Activated CD8-positive, alpha-beta T cell treated with anti-CD3 and anti-CD28 coated beads, Interleukin-2, amount 10 ng/mL, durations not matched to agents 7 days and 5 days (primary cell): ENCODE measurements at regions not wholly inside any gene's neighbourhood (a gene's known extent, or its start where the extent isn't known, plus 50 kb on each side); places are given as distances from the start of the nearest gene placed in this dataset.

ENCODE experiments used
- ATAC-seq: fragments of 150-1000 bp; cut with Tn5 transposase; one replicate; pipeline ENCODE4 v1.10.0; 2021; ENCODE audit warnings: moderate library complexity
- CTCF ChIA-PET: fragments of 350-600 bp; sonication (Branson Sonifier 250); formaldehyde crosslinking; loops from one replicate; lab custom pipeline; 2021; ENCODE audit warnings: antibody characterized with exemption; lab: Charles Lee
- POLR2A ChIA-PET: fragments of 350-600 bp; sonication (Branson Sonifier 250); formaldehyde crosslinking; loops from one replicate; lab custom pipeline; 2021; ENCODE audit warnings: antibody characterized with exemption; lab: Charles Lee
- DNase-seq: peaks from one replicate; pipeline ENCODE4 v3.0.0-alpha.2; 2020
- H3K27ac Mint-ChIP-seq: one replicate; pipeline ENCODE4 v1.8.0; 2021; ENCODE audit warnings: mild to moderate bottlenecking, mixed read lengths
- H3K27me3 Mint-ChIP-seq: one replicate; pipeline ENCODE4 v1.8.0; 2021; ENCODE audit warnings: low read depth, mixed read lengths
- H3K36me3 Mint-ChIP-seq: one replicate; pipeline ENCODE4 v1.8.0; 2021; ENCODE audit warnings: low read depth, mixed read lengths
- H3K4me1 Mint-ChIP-seq: one replicate; pipeline ENCODE4 v1.8.0; 2021; ENCODE audit warnings: low read depth, mixed read lengths
- H3K4me3 Mint-ChIP-seq: one replicate; pipeline ENCODE4 v1.8.0; 2021; ENCODE audit warnings: mild to moderate bottlenecking, mixed read lengths
- H3K9me3 Mint-ChIP-seq: one replicate; pipeline ENCODE4 v1.8.0; 2022; ENCODE audit warnings: mixed read lengths; ENCODE audit not compliant: insufficient read depth

GRCh38 chr11:129313541-129314297 is 61.9 kb upstream of the BARX2 start:
- no peaks in the 10 kb centered on the region for H3K36me3 Mint-ChIP-seq

GRCh38 chr11:129312730-129313503 is 62.7 kb upstream of the BARX2 start:
- Mint-ChIP-seq H3K9me3 (no peaks in the 10 kb centered on the region), H3K36me3 (no peaks in the 10 kb centered on the region), H3K4me1 (no peaks in the 10 kb centered on the region), H3K27me3 (no peaks in the 10 kb centered on the region), H3K27ac (no peak overlapping the region), H3K4me3 (no peak overlapping the region)
- DNase-seq (no peak), ATAC-seq (no peak)
- ChIA-PET POLR2A (no interaction called here), CTCF (no interaction called here)

More at GRCh38 chr11:129313541-129314297, 61.9 kb upstream of the BARX2 start:
- Mint-ChIP-seq H3K27me3 (no peaks in the 10 kb centered on the region), H3K27ac (no peak overlapping the region), H3K9me3 (no peaks in the 10 kb centered on the region), H3K4me1 (no peaks in the 10 kb centered on the region), H3K4me3 (no peak overlapping the region)
- DNase-seq (no peak), ATAC-seq (no peak)
- ChIA-PET CTCF (no interaction called here), POLR2A (no interaction called here)

DNA sequence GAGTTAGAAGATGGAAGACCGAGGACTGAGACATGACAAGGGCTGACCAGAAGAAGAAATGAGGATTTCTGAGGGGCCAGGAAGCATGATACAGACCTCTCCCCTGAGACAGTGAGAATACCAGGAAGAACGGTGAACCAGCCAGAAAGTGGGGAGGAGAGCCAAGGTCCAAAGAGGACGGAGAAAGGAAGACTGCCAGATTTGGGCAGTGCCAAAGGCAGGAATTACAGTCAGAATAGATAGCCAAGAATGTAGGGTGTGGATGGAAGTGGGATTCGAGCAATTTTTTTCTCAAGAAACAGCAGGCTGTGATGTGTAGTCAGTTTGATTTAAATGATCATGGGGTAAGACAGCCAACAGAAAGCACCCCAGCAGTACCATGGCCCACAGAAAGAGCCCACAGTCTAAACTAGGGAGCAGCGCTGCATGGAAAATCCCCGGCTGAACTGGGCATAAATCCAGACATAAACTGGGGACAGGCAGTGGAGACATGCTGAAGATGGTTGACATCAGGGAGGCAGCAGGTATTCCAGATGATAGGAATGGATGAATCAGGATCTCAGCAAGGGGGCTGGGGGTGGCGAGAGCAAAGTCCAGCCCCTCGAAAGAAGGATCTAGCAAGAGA is 67.3 kb upstream of the BARX2 start:
- Mint-ChIP-seq H3K9me3 (no peaks in the 10 kb centered on the region), H3K27ac (no peak overlapping the region), H3K4me3 (no peak overlapping the region), H3K36me3 (no peaks in the 10 kb centered on the region), H3K4me1 (no peaks in the 10 kb centered on the region), H3K27me3 (no peaks in the 10 kb centered on the region)
- ATAC-seq (no peak), DNase-seq (no peak)
- CTCF ChIA-PET, result no interaction called here
- POLR2A ChIA-PET, result no interaction called here

DNA sequence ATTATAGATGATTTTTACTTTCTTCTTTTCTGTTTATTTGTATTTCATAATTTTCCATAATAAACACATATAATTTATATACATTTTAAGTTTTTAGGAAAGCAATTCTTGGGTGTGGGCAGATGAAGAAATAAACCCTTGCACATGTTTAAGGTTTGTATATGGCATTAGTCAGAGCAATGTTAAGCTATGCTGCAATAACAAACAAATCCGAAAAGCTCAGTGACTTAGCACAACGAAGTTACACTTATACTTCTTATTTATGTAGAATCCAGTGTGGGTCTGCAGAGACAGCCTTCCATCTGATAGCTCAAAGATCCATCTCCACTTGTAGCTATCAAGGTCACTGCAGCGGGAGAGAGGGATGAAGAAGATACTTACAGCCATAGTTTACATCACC is 68.5 kb upstream of the BARX2 start:
- ATAC-seq, result no peak
- ChIA-PET CTCF (no interaction called here), POLR2A (no interaction called here)
- no peaks in the 10 kb centered on the region for H3K4me1 Mint-ChIP-seq
- no peaks in the 10 kb centered on the region for H3K27me3 Mint-ChIP-seq
- H3K36me3 Mint-ChIP-seq, result no peaks in the 10 kb centered on the region
- no peak for DNase-seq
- no peaks in the 10 kb centered on the region for H3K9me3 Mint-ChIP-seq
- H3K4me3 Mint-ChIP-seq, result no peak overlapping the region
- no peak overlapping the region for H3K27ac Mint-ChIP-seq

DNA sequence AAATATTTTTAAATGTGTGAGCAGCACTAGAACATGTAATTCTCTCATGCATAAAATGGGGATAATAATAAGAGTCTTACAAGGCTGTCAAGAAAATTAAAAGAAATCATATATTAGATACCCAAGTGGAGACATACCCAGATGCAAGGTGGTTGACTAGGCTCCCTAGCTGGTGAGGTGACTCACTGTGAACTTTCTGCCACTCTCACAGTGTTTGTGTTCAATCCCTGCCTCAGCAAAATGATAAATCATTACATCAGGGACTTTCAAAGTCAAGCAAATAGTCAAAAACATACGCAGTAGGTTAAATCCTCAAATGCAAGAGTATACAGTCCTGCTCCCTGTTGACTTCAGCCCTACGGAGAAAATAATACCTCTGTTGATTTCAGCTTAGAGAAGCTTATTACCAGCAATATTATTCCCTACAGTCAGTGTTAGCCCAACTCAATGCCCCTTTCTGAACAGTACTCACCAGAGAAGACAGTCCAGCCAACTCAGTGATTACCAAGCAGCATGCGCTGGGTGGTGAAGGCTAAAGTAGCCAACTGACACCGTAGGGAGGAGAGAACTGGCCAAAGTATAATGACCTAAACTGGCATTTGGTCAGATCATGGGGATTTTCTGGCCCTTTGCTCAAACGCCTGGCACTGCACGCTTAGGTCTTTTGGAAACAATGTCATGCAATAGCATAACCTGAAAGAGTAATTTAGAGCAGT is 73.1 kb upstream of the BARX2 start:
- no peaks in the 10 kb centered on the region for H3K9me3 Mint-ChIP-seq
- DNase-seq (no peak), ATAC-seq (no peak)
- ChIA-PET CTCF (no interaction called here), POLR2A (no interaction called here)
- no peaks in the 10 kb centered on the region for H3K27me3 Mint-ChIP-seq
- H3K4me3 Mint-ChIP-seq, result no peak overlapping the region
- no peak overlapping the region for H3K27ac Mint-ChIP-seq
- no peaks in the 10 kb centered on the region for H3K4me1 Mint-ChIP-seq
- H3K36me3 Mint-ChIP-seq, result no peaks in the 10 kb centered on the region

- DNase-seq (no peak), ATAC-seq (no peak)
- no peaks in the 10 kb centered on the region for H3K4me1 Mint-ChIP-seq
- ChIA-PET POLR2A (no interaction called here), CTCF (no interaction called here)
- no peak overlapping the region for H3K4me3 Mint-ChIP-seq
- no peaks in the 10 kb centered on the region for H3K27me3 Mint-ChIP-seq
- H3K27ac Mint-ChIP-seq, result no peak overlapping the region
- H3K36me3 Mint-ChIP-seq, result no peaks in the 10 kb centered on the region
- H3K9me3 Mint-ChIP-seq, result no peaks in the 10 kb centered on the region
Measured at GRCh38 chr11:129300099-129300498, 75.5 kb upstream of the BARX2 start.

DNA sequence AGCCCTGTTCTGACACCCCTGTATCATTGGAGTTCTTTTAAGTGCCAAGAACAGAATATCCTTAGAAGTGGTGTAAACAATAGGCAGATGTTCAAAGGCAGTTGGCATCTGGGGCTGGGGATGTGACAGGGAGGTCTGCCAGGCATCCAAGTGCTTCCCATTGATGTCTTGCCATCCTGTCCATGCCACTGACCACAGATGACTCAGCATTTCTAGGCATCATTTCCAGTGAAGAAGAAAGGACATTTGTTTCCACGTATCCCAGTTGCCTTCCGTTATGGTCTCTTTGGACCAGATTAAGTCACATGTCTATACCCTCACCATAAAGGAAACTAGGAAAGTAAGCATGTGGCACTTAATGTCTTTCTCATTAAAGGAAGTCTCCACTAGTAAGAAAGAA is 76.7 kb upstream of the BARX2 start:
- ATAC-seq, result no peak
- ChIA-PET POLR2A (no interaction called here), CTCF (no interaction called here)
- Mint-ChIP-seq H3K4me1 (no peaks in the 10 kb centered on the region), H3K27ac (no peak overlapping the region), H3K9me3 (no peaks in the 10 kb centered on the region), H3K27me3 (no peaks in the 10 kb centered on the region), H3K4me3 (no peak overlapping the region), H3K36me3 (no peaks in the 10 kb centered on the region)
- DNase-seq, result no peak

GRCh38 chr11:129295746-129296145 is 79.9 kb upstream of the BARX2 start:
- no peaks in the 10 kb centered on the region for H3K4me1 Mint-ChIP-seq
- H3K9me3 Mint-ChIP-seq, result no peaks in the 10 kb centered on the region
- peaks cover 5% of the 10 kb centered on the region for H3K27me3 Mint-ChIP-seq
- POLR2A ChIA-PET, result no interaction called here
- no peak overlapping the region for H3K27ac Mint-ChIP-seq
- ATAC-seq (no peak), DNase-seq (no peak)
- no peaks in the 10 kb centered on the region for H3K36me3 Mint-ChIP-seq
- H3K4me3 Mint-ChIP-seq, result no peak overlapping the region
- CTCF ChIA-PET, result no interaction called here

- ChIA-PET CTCF (no interaction called here), POLR2A (interaction anchor here (0.7 kb wide), 1 partner anchor 13 kb away, joined by 3 read pairs; no protein-coding TSS in a partner anchor)
- Mint-ChIP-seq H3K36me3 (no peaks in the 10 kb centered on the region), H3K27ac (no peak overlapping the region), H3K27me3 (peaks cover 13% of the 10 kb centered on the region), H3K4me1 (no peaks in the 10 kb centered on the region), H3K9me3 (no peaks in the 10 kb centered on the region), H3K4me3 (no peak overlapping the region)
- DNase-seq (no peak), ATAC-seq (no peak)
Measured at GRCh38 chr11:129292771-129293170, 82.9 kb upstream of the BARX2 start.

- Mint-ChIP-seq H3K4me3 (no peak overlapping the region), H3K27ac (no peak overlapping the region), H3K36me3 (no peaks in the 10 kb centered on the region), H3K9me3 (no peaks in the 10 kb centered on the region), H3K4me1 (no peaks in the 10 kb centered on the region), H3K27me3 (peaks cover 13% of the 10 kb centered on the region)
- ChIA-PET POLR2A (interaction anchor here (0.7 kb wide), 1 partner anchor 13 kb away, joined by 3 read pairs; no protein-coding TSS in a partner anchor), CTCF (no interaction called here)
- ATAC-seq (no peak), DNase-seq (no peak)
Measured at GRCh38 chr11:129292092-129292491, 83.6 kb upstream of the BARX2 start.

- H3K27ac Mint-ChIP-seq, result no peak overlapping the region
- CTCF ChIA-PET, result interaction anchor here (1.8 kb wide), 1 partner anchor 335 kb away, joined by 4 read pairs; no protein-coding TSS in a partner anchor
- no peak for ATAC-seq
- H3K4me1 Mint-ChIP-seq, result no peaks in the 10 kb centered on the region
- DNase-seq, result no peak
- H3K27me3 Mint-ChIP-seq, result peaks cover 13% of the 10 kb centered on the region
- H3K4me3 Mint-ChIP-seq, result no peak overlapping the region
- no peaks in the 10 kb centered on the region for H3K36me3 Mint-ChIP-seq
- no peaks in the 10 kb centered on the region for H3K9me3 Mint-ChIP-seq
- POLR2A ChIA-PET, result no interaction called here
Measured at GRCh38 chr11:129291546-129291945, 84.1 kb upstream of the BARX2 start.
